ENCODE measurements at regions not wholly inside any gene's neighbourhood (a gene's known extent, or its start where the extent isn't known, plus 50 kb on each side); places are given as distances from the start of the nearest gene placed in this dataset.
A peak's percentile ranks its signal among the peaks of the same experiment; 100 is the strongest.
"Not testable (repeated sequence)": the region's sequence is repeated elsewhere in the genome, so short reads cannot be mapped to it uniquely, and the experiment has no call there.

DNA sequence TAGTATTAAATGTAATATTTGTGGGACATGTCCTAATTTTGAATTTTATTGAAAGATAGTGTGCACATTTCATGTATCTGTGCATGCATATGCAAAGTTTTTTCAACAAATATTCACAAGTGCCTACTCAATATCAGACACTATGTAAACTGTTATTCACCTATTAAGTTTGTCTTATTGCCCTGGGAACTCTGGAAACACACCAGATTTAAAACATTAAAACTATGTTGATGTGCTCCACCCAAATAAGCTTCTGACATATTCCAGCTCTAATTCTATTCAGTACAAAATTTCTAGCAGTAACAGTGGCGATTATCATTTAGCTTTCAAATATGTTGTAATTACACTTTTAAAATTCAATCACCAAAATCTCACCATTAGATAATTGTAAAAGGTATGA lies 183.1 kb upstream of the TTC29 start:
- H3K4me1 ChIP-seq (replicated peaks): peaks cover under 1% of the 10 kb centered on the region

GRCh38 chr4:147129687-147130086 lies 184.0 kb upstream of the TTC29 start:
- H3K27ac ChIP-seq: no peak overlapping the region
- H3K4me3 ChIP-seq: no peak overlapping the region
- H3K36me3 ChIP-seq: no peaks in the 10 kb centered on the region
- no peaks in the 10 kb centered on the region for H3K4me1 ChIP-seq (replicated peaks)
- DNase-seq (ENCODE audit: low read depth in 1 of 2, low spot score in 2 of 2): no peak
- no peaks in the 10 kb centered on the region for H3K9me3 ChIP-seq (replicated peaks)
- no peaks in the 10 kb centered on the region for H3K27me3 ChIP-seq (replicated peaks)

More for the DNA sequence above, 183.1 kb upstream of the TTC29 start:
- Histone ChIP-seq H3K9me3 (replicated peaks) (no peaks in the 10 kb centered on the region), H3K36me3 (no peaks in the 10 kb centered on the region), H3K27ac (no peak overlapping the region), H3K4me3 (no peak overlapping the region), H3K27me3 (replicated peaks) (no peaks in the 10 kb centered on the region)
- no peak for DNase-seq (ENCODE audit: low read depth in 1 of 2, low spot score in 2 of 2)

GRCh38 chr4:147134536-147135210 lies 189.0 kb upstream of the TTC29 start:
- Histone ChIP-seq H3K9me3 (replicated peaks) (no peaks in the 10 kb centered on the region), H3K4me3 (no peak overlapping the region), H3K27ac (no peak overlapping the region), H3K36me3 (no peaks in the 10 kb centered on the region), H3K27me3 (replicated peaks) (0 out of 2 replicates have a peak, but pooled peaks cover 9% of the 10 kb centered on the region), H3K4me1 (replicated peaks) (0 out of 2 replicates have a peak, but pooled peaks cover 3% of the 10 kb centered on the region)
- no peak for DNase-seq (ENCODE audit: low read depth in 1 of 2, low spot score in 2 of 2)

DNA sequence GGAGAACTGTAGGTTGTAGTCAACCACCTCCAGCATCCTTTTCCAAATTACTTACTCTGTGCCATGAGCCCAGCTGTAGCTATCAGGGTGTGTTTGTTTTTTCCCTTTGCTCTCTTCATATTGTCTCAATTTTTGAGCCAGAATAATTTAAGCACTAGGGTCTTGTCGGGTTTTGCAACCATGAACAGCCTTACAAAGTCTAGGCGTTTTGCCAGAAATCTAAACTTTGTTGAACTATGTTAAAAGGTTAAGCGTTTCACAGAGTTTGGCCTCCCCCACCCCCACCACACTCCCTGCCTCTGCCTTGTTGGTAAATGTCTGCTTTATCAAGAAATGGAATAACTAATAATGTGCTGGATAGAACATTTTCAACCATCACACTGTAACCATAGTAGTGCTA lies 190.6 kb upstream of the TTC29 start:
- no peak for DNase-seq (ENCODE audit: low read depth in 1 of 2, low spot score in 2 of 2)
- no peak overlapping the region for H3K27ac ChIP-seq
- H3K4me1 ChIP-seq (replicated peaks): 0 out of 2 replicates have a peak, but pooled peaks cover 3% of the 10 kb centered on the region
- no peaks in the 10 kb centered on the region for H3K36me3 ChIP-seq
- H3K4me3 ChIP-seq: no peak overlapping the region
- H3K27me3 ChIP-seq (replicated peaks): 0 out of 2 replicates have a peak, but pooled peaks cover 9% of the 10 kb centered on the region
- no peaks in the 10 kb centered on the region for H3K9me3 ChIP-seq (replicated peaks)

GRCh38 chr4:147136751-147137150 lies 191.1 kb upstream of the TTC29 start:
- Histone ChIP-seq H3K4me3 (no peak overlapping the region), H3K27me3 (replicated peaks) (0 out of 2 replicates have a peak, but pooled peaks cover 9% of the 10 kb centered on the region), H3K9me3 (replicated peaks) (no peaks in the 10 kb centered on the region), H3K27ac (no peak overlapping the region), H3K4me1 (replicated peaks) (0 out of 2 replicates have a peak, but pooled peaks cover 3% of the 10 kb centered on the region), H3K36me3 (no peaks in the 10 kb centered on the region)
- no peak for DNase-seq (ENCODE audit: low read depth in 1 of 2, low spot score in 2 of 2)

GRCh38 chr4:147137280-147137679 lies 191.6 kb upstream of the TTC29 start:
- no peak overlapping the region for H3K4me3 ChIP-seq
- H3K4me1 ChIP-seq (replicated peaks): 0 out of 2 replicates have a peak, but pooled peaks cover 3% of the 10 kb centered on the region
- no peaks in the 10 kb centered on the region for H3K36me3 ChIP-seq
- H3K27ac ChIP-seq: no peak overlapping the region
- H3K27me3 ChIP-seq (replicated peaks): 0 out of 2 replicates have a peak, but pooled peaks cover 9% of the 10 kb centered on the region
- no peak for DNase-seq (ENCODE audit: low read depth in 1 of 2, low spot score in 2 of 2)
- H3K9me3 ChIP-seq (replicated peaks): no peaks in the 10 kb centered on the region

GRCh38 chr4:147138171-147138570 lies 192.5 kb upstream of the TTC29 start:
- Histone ChIP-seq H3K9me3 (replicated peaks) (no peaks in the 10 kb centered on the region), H3K27me3 (replicated peaks) (0 out of 2 replicates have a peak, but pooled peaks cover 9% of the 10 kb centered on the region), H3K27ac (no peak overlapping the region), H3K4me3 (no peak overlapping the region), H3K4me1 (replicated peaks) (0 out of 2 replicates have a peak, but pooled peaks cover 3% of the 10 kb centered on the region), H3K36me3 (no peaks in the 10 kb centered on the region)
- no peak for DNase-seq (ENCODE audit: low read depth in 1 of 2, low spot score in 2 of 2)

DNA sequence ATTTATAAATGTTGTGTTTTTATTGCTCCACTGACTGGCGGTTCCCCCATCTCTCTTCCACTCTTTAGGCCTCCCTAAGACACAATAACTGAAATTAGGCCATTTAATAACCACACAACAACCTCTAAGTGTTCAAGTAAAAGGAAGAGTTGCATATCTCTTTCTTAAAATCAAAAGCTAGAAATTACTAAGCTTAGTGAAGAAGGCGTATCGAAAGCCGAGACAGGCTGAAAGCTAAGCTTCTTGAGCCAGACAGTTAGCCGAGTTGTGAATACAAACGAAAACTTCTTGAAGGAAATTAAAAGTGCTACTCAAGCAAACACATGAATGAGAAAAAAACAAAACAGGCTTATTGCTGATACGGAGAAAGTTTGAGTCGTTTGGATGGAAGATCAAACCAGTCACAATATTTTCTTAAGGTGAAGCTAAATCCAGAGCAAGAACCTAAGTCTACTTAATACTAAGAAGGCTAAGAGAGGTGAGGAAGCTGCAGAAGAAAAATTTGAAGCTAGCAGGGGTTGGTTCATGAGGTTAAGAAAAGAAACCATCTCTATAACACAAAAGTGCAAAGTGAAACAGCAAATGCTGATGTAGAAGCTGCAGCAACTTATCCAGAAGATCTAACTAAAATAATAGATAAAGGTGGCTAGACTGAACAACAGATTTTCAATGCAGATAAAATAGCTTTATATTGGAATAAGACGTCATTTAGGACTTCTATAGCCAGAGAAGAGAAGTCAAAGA lies 194.0 kb upstream of the TTC29 start:
- 0 out of 2 replicates have a peak, but pooled peaks cover 9% of the 10 kb centered on the region for H3K27me3 ChIP-seq (replicated peaks)
- no peak overlapping the region for H3K4me3 ChIP-seq
- no peaks in the 10 kb centered on the region for H3K9me3 ChIP-seq (replicated peaks)
- H3K36me3 ChIP-seq: no peaks in the 10 kb centered on the region
- no peak overlapping the region for H3K27ac ChIP-seq
- DNase-seq (ENCODE audit: low read depth in 1 of 2, low spot score in 2 of 2): no peak
- 0 out of 2 replicates have a peak, but pooled peaks cover 3% of the 10 kb centered on the region for H3K4me1 ChIP-seq (replicated peaks)

DNA sequence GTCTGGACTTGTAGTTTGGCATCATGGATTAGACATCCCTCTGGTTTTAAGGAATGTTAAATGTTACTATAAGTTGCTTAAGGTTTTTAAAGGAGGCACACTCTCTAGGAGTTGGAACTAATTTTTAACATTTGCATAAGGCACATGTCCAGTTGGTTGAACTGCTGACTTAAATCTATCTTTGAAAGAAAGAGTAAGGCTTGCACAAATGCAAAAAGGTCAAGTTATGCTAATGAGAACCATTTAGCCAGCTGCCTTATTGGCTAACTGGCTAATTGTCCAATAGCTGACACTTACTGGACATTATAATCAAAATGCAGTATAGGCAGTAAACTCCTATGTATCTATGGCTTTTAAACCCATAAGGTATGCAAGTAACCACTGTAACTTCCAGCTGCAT lies 206.1 kb upstream of the TTC29 start:
- no peak overlapping the region for H3K27ac ChIP-seq
- DNase-seq (ENCODE audit: low read depth in 1 of 2, low spot score in 2 of 2): no peak
- no peaks in the 10 kb centered on the region for H3K9me3 ChIP-seq (replicated peaks)
- H3K36me3 ChIP-seq: no peaks in the 10 kb centered on the region
- no peaks in the 10 kb centered on the region for H3K4me1 ChIP-seq (replicated peaks)
- no peak overlapping the region for H3K4me3 ChIP-seq
- H3K27me3 ChIP-seq (replicated peaks): no peaks in the 10 kb centered on the region

GRCh38 chr4:147157860-147158701 lies 212.4 kb upstream of the TTC29 start:
- Histone ChIP-seq H3K9me3 (replicated peaks) (no peaks in the 10 kb centered on the region), H3K4me3 (peak overlapping the region; percentile 30), H3K27me3 (replicated peaks) (0 out of 2 replicates have a peak, but pooled peaks cover 9% of the 10 kb centered on the region), H3K36me3 (no peaks in the 10 kb centered on the region), H3K4me1 (replicated peaks) (peaks cover 6% of the 10 kb centered on the region), H3K27ac (no peak overlapping the region)
- peak; percentile 47 to 53 for DNase-seq (ENCODE audit: low read depth in 1 of 2, low spot score in 2 of 2)

DNA sequence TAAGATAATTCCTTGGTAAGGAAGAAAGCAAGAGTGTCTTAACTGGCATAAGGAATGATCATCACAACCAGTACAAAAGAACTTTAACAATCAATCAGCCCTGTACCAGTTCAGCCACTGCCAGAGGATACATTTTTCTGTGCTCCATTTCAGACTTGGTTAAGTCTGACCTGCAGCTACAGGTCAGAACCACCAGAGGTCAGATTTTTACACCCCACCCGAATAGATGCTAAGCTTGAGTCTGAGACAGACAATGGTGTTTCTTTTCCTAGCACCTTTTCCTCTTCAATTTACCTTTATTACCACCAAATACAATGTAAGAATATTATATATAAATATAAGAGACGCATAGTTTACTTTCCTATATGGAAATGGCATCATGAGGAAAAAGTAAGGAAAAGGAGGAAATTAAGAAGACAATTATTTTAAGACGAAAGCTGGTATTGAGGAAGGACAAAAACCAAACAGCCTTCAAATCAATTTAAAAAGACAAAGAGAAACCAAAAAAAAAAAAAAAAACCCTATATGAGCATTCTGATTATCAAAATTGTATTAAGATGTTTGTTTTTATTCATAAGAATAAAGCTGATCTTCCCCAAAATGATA lies 215.3 kb upstream of the TTC29 start:
- Histone ChIP-seq H3K36me3 (no peaks in the 10 kb centered on the region), H3K9me3 (replicated peaks) (no peaks in the 10 kb centered on the region), H3K27ac (no peak overlapping the region), H3K4me1 (replicated peaks) (peaks cover 6% of the 10 kb centered on the region), H3K27me3 (replicated peaks) (0 out of 2 replicates have a peak, but pooled peaks cover 9% of the 10 kb centered on the region), H3K4me3 (no peak overlapping the region)
- peak in 1 of 2 experiments; percentile 15 for DNase-seq (ENCODE audit: low read depth in 1 of 2, low spot score in 2 of 2)

DNA sequence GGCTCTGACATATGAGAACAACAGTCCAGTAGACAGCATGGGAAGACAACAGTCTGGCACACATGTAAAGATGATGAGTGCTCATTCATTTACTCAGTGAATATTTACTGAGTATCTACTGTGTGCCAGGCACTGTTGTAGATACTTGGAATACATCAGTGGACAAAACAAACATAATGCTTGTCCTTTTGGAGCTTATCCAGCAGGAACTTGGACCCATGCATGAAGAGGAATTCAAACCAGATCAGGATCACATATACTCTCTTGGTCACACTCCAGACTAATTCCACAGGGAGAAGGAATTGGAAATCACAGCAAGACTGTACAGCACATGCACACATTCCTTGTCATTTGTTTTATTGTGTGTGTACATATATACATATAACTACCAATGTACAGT lies 217.6 kb upstream of the TTC29 start:
- Histone ChIP-seq H3K4me3 (no peak overlapping the region), H3K4me1 (replicated peaks) (peaks cover 3% of the 10 kb centered on the region), H3K27me3 (replicated peaks) (0 out of 2 replicates have a peak, but pooled peaks cover 9% of the 10 kb centered on the region), H3K36me3 (no peaks in the 10 kb centered on the region), H3K9me3 (replicated peaks) (no peaks in the 10 kb centered on the region), H3K27ac (no peak overlapping the region)
- no peak for DNase-seq (ENCODE audit: low read depth in 1 of 2, low spot score in 2 of 2)

GRCh38 chr4:147168200-147168599 lies 222.5 kb upstream of the TTC29 start:
- H3K4me1 ChIP-seq (replicated peaks); DNase-seq (ENCODE audit: low read depth in 1 of 2, low spot score in 2 of 2); H3K4me3 ChIP-seq; H3K36me3 ChIP-seq; H3K9me3 ChIP-seq (replicated peaks); H3K27me3 ChIP-seq (replicated peaks); H3K27ac ChIP-seq: not testable (repeated sequence)
